Kidney (tissue), 13 donors: ENCODE measurements at regions not wholly inside any gene's neighbourhood (a gene's known extent, or its start where the extent isn't known, plus 50 kb on each side); places are given as distances from the start of the nearest gene placed in this dataset.
A peak's percentile ranks its signal among the peaks of the same experiment; 100 is the strongest.

Experiments
- DNase-seq, 5 donors: peaks; one replicate each; pipeline ENCODE4 v3.0.0-alpha.2; 2013 to 2020
- FAIRE-seq: peaks from 2 replicates; lab custom pipeline; 2012; peaks lifted over from hg19 to GRCh38; lab: Jason Lieb, UNC
- H3K27ac ChIP-seq, 2 donors: one replicate each; pipeline ENCODE4 v1.7.0; 2013; ENCODE audit warnings: low read depth in 2 of 2, low read length in 2 of 2, inconsistent platforms in 1 of 2
- H3K27me3 ChIP-seq: one replicate; pipeline ENCODE4 v1.7.1; 2013; ENCODE audit warnings: low read length, inconsistent platforms; ENCODE audit not compliant: control insufficient read depth, insufficient read depth
- H3K36me3 ChIP-seq, 3 donors: one replicate each; pipeline versions ENCODE4 v1.7.0 to v1.7.1; 2013; ENCODE audit warnings: low read length in 3 of 3, control low read depth in 1 of 3, inconsistent platforms in 1 of 3; ENCODE audit not compliant: insufficient read depth in 3 of 3, control insufficient read depth in 2 of 3
- H3K4me1 ChIP-seq, 3 donors: one replicate each; pipeline versions ENCODE4 v1.7.0 to v1.7.1; 2013; ENCODE audit warnings: low read length in 3 of 3, inconsistent platforms in 1 of 3, low read depth in 1 of 3; ENCODE audit not compliant: control insufficient read depth in 2 of 3, insufficient read depth in 2 of 3
- H3K4me3 ChIP-seq, 3 donors: one replicate each; pipeline versions ENCODE4 v1.7.0 to v1.8.1; 2013; ENCODE audit warnings: low read length in 3 of 3, control low read depth in 1 of 3, inconsistent platforms in 1 of 3
- H3K9ac ChIP-seq, 3 donors: one replicate each; pipeline versions ENCODE4 v1.7.0 to v1.7.1; 2013; ENCODE audit warnings: low read length in 3 of 3, control low read depth in 1 of 3, inconsistent platforms in 1 of 3
- H3K9me3 ChIP-seq, 3 donors: one replicate each; pipeline versions ENCODE4 v1.7.0 to v1.7.1; 2013; ENCODE audit warnings: low read length in 3 of 3, control low read depth in 1 of 3, inconsistent platforms in 1 of 3; ENCODE audit not compliant: control insufficient read depth in 2 of 3, insufficient read depth in 1 of 3
- CTCF ChIP-seq: IDR thresholded peaks from 3 replicates; pipeline ENCODE4 v1.5.1; 2012; ENCODE audit warnings: mild to moderate bottlenecking, moderate library complexity, borderline replicate concordance; ENCODE audit not compliant: insufficient read depth; ENCODE audit errors: extremely low read depth
- intact Hi-C: fragments of 100-400 bp; cut with DNase I; formaldehyde crosslinking; loops from one replicate; pipeline ENCODE4 v1.11.1; 2022
- donor health status: control.
- donor health status: control.
- donor health status: control.
- donor health status: control.
- donor health status: control.
- donor health status: DM: yes; HTN: yes; CAD: no.
- donor health status: Normal renal cell carcinoma (clear cell type).

GRCh38 chr2:128368437-128369107 lies 49.9 kb upstream of the HS6ST1 start:
- H3K9ac ChIP-seq = no peak overlapping the region
- H3K4me1 ChIP-seq = peaks cover 0 to 19% (median 3%) of the 10 kb centered on the region in 3 donors
- no peak for TF ChIP-seq CTCF
- H3K27ac ChIP-seq = peak overlapping the region in 1 of 2 donors; percentile 22
- no peaks in the 10 kb centered on the region for H3K27me3 ChIP-seq
- FAIRE-seq (no peak), DNase-seq (no peak)
- H3K4me3 ChIP-seq = no peak overlapping the region
- no peaks in the 10 kb centered on the region for H3K9me3 ChIP-seq
- no peaks in the 10 kb centered on the region for H3K36me3 ChIP-seq
- intact Hi-C loops = no loop called here

GRCh38 chr2:128369108-128369555 lies 50.5 kb upstream of the HS6ST1 start:
- DNase-seq (peak; percentile 52 to 84 (median 75)), FAIRE-seq (no peak)
- H3K4me1 ChIP-seq = peaks cover 0 to 24% (median 3%) of the 10 kb centered on the region in 3 donors
- no peak for TF ChIP-seq CTCF
- no peaks in the 10 kb centered on the region for H3K9me3 ChIP-seq
- H3K36me3 ChIP-seq = no peaks in the 10 kb centered on the region
- H3K9ac ChIP-seq = no peak overlapping the region
- H3K27me3 ChIP-seq = no peaks in the 10 kb centered on the region
- no peak overlapping the region for H3K4me3 ChIP-seq
- intact Hi-C loops = no loop called here
- H3K27ac ChIP-seq = peak overlapping the region in 1 of 2 donors; percentile 22

- no peaks in the 10 kb centered on the region for H3K9me3 ChIP-seq
- DNase-seq = peak; percentile 60 to 86 (median 85)
- H3K4me1 ChIP-seq = peaks cover 0 to 27% (median 3%) of the 10 kb centered on the region in 3 donors
- no peak overlapping the region for H3K4me3 ChIP-seq
- no peaks in the 10 kb centered on the region for H3K27me3 ChIP-seq
- no peaks in the 10 kb centered on the region for H3K36me3 ChIP-seq
- H3K27ac ChIP-seq = no peak overlapping the region
- no peak for TF ChIP-seq CTCF
- intact Hi-C loops = no loop called here
- H3K9ac ChIP-seq = peak overlapping the region in 1 of 3 donors; percentile 7
- FAIRE-seq = no peak
These were observed 51.2 kb upstream of the HS6ST1 start for GRCh38 chr2:128369602-128370467.
